GM23338 (cell line): ENCODE measurements at regions not wholly inside any gene's neighbourhood (a gene's known extent, or its start where the extent isn't known, plus 50 kb on each side); places are given as distances from the start of the nearest gene placed in this dataset.

Experiments
- ATAC-seq: fragments of 200-7000 bp; cut with Tn5 transposase; 3 replicates; pipeline ENCODE4 v1.9.1; 2020
- DNase-seq: peaks from one replicate; pipeline ENCODE4 v3.0.0-alpha.2; 2015; ENCODE audit warnings: low spot score
- H2AFZ ChIP-seq: fragments of 200-600 bp; sonication (generic); 2 replicates; pipeline ENCODE4 v1.8.0; 2016; ENCODE audit warnings: antibody characterized with exemption, mild to moderate bottlenecking, moderate library complexity
- H3F3A ChIP-seq: fragments of 200-600 bp; sonication (generic); replicated peaks from 2 replicates; pipeline ENCODE4 v1.8.0; 2017; ENCODE audit warnings: antibody characterized with exemption, mixed run types, low read depth
- H3K27ac ChIP-seq: fragments of 200-600 bp; sonication (generic); 2 replicates; pipeline ENCODE4 v1.6.1; 2016; ENCODE audit warnings: low read depth
- H3K27me3 ChIP-seq: fragments of 200-600 bp; sonication (generic); 2 replicates; pipeline ENCODE4 v1.8.0; 2016; ENCODE audit warnings: mild to moderate bottlenecking, mixed run types, moderate library complexity; ENCODE audit not compliant: insufficient read depth
- H3K36me3 ChIP-seq: fragments of 200-600 bp; sonication (generic); 2 replicates; pipeline ENCODE4 v1.8.0; 2016; ENCODE audit warnings: mild to moderate bottlenecking; ENCODE audit not compliant: insufficient read depth
- H3K4me1 ChIP-seq: fragments of 200-600 bp; sonication (generic); 2 replicates; pipeline ENCODE4 v1.8.0; 2016; ENCODE audit warnings: mild to moderate bottlenecking, moderate library complexity; ENCODE audit not compliant: insufficient read depth
- H3K4me2 ChIP-seq: fragments of 200-600 bp; sonication (generic); 2 replicates; pipeline ENCODE4 v1.7.1; 2017; ENCODE audit warnings: mixed run types
- H3K4me3 ChIP-seq: fragments of 200-600 bp; sonication (generic); 2 replicates; pipeline ENCODE4 v1.6.1; 2016; ENCODE audit warnings: mixed run types
- H3K79me2 ChIP-seq: fragments of 200-600 bp; sonication (generic); replicated peaks from 2 replicates; pipeline ENCODE4 v1.8.0; 2017; ENCODE audit warnings: mild to moderate bottlenecking; ENCODE audit not compliant: insufficient read depth
- H3K9me2 ChIP-seq: fragments of 200-600 bp; sonication (generic); 2 replicates; pipeline ENCODE4 v1.8.0; 2017; ENCODE audit not compliant: insufficient read depth
- H4K20me1 ChIP-seq: fragments of 200-600 bp; sonication (generic); replicated peaks from 2 replicates; pipeline ENCODE4 v1.8.0; 2017; ENCODE audit warnings: mild to moderate bottlenecking; ENCODE audit not compliant: insufficient read depth
- H3K27ac Mint-ChIP-seq: 2 replicates; pipeline ENCODE4 v1.8.0; 2020; ENCODE audit warnings: inconsistent platforms, mild to moderate bottlenecking, moderate library complexity, mixed read lengths
- H3K27me3 Mint-ChIP-seq: 3 replicates; pipeline ENCODE4 v1.8.0; 2022; ENCODE audit warnings: low read depth, mild to moderate bottlenecking, moderate library complexity, mixed read lengths, inconsistent platforms; ENCODE audit not compliant: insufficient read depth, poor library complexity
- H3K36me3 Mint-ChIP-seq: 3 replicates; pipeline ENCODE4 v1.8.0; 2021; ENCODE audit warnings: low read depth, mild to moderate bottlenecking, inconsistent platforms, moderate library complexity, mixed read lengths
- H3K4me1 Mint-ChIP-seq: 3 replicates; pipeline ENCODE4 v1.8.0; 2020; ENCODE audit warnings: mild to moderate bottlenecking, inconsistent platforms, mixed read lengths
- H3K4me3 Mint-ChIP-seq: 3 replicates; pipeline ENCODE4 v1.8.0; 2021; ENCODE audit warnings: moderate library complexity, mild to moderate bottlenecking, inconsistent platforms, mixed read lengths
- H3K9me3 Mint-ChIP-seq: 3 replicates; pipeline ENCODE4 v1.8.0; 2020; ENCODE audit warnings: moderate library complexity, mild to moderate bottlenecking, inconsistent platforms, mixed read lengths
- CREB1 ChIP-seq: fragments of 250-450 bp; sonication (Bioruptor Pico); IDR thresholded peaks from 2 replicates; pipeline ENCODE4 v1.5.0; 2020; ENCODE audit warnings: low read depth, mild to moderate bottlenecking, moderate library complexity
- EZH2 ChIP-seq: fragments of 200-600 bp; sonication (generic); IDR thresholded peaks from one replicate; pipeline ENCODE4 v1.8.0; 2017; ENCODE audit warnings: antibody characterized with exemption, mild to moderate bottlenecking, low read depth; ENCODE audit not compliant: unreplicated experiment
- EZH2phosphoT487 ChIP-seq: fragments of 200-600 bp; sonication (generic); IDR thresholded peaks from one replicate; pipeline ENCODE4 v1.8.1; 2018; ENCODE audit warnings: antibody characterized with exemption; ENCODE audit not compliant: unreplicated experiment
- JUNB ChIP-seq: IDR thresholded peaks from one replicate; pipeline ENCODE4 v1.6.1; 2016; ENCODE audit warnings: antibody characterized with exemption; ENCODE audit not compliant: unreplicated experiment
- NANOG ChIP-seq: IDR thresholded peaks from 2 replicates; pipeline ENCODE4 v1.6.1; 2016; ENCODE audit warnings: antibody characterized with exemption, borderline replicate concordance
- STAT1 ChIP-seq: IDR thresholded peaks from one replicate; pipeline ENCODE4 v1.6.1; 2016; ENCODE audit warnings: antibody characterized with exemption; ENCODE audit not compliant: unreplicated experiment
- TF ChIP-seq, protein P1 (sequence below): IDR thresholded peaks from one replicate; pipeline ENCODE4 v1.6.1; 2018; ENCODE audit warnings: antibody characterized with exemption; ENCODE audit not compliant: unreplicated experiment
- TF ChIP-seq, protein P2 (sequence below): IDR thresholded peaks from 2 replicates; pipeline ENCODE4 v1.6.1; 2016; ENCODE audit warnings: antibody characterized with exemption
- TF ChIP-seq, protein P3 (sequence below): fragments of 250-450 bp; sonication (Bioruptor Pico); IDR thresholded peaks from 2 replicates; pipeline ENCODE4 v1.5.0; 2020; ENCODE audit warnings: mild to moderate bottlenecking, moderate library complexity

DNA sequence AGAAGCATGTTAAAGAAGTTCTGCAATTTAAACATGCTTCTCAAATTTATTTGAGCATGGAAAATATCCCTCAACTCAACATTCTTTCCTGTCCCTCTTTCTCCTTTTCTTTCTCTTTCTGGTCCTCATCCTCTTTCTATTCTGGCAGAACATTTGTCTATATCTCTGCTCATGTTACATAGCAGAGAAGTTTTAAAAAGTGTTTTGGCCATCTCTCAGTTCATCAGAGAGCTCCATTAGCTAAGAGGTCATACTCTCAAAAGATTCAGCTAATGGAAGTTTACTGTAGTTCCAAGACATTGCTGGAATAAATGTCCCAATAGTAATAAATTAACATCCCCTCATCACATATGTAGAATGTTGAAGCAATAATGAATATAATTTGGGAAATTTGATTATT lies 53.5 kb downstream of the XCL2 start:
- no peaks in the 10 kb centered on the region for H3K27me3 ChIP-seq
- Mint-ChIP-seq H3K4me1 (no peaks in the 10 kb centered on the region), H3K27ac (no peak overlapping the region), H3K27me3 (peaks cover 1% of the 10 kb centered on the region), H3K4me3 (no peak overlapping the region), H3K36me3 (no peaks in the 10 kb centered on the region), H3K9me3 (peaks cover 5% of the 10 kb centered on the region; the same call in 2 of the 3 replicates)
- H3K27ac ChIP-seq: no peak overlapping the region
- no peaks in the 10 kb centered on the region for H3K79me2 ChIP-seq
- no peak overlapping the region for H2AFZ ChIP-seq
- TF ChIP-seq JUNB (no peak), STAT1 (no peak), EZH2 (no peak), NANOG (no peak), EZH2phosphoT487 (no peak)
- TF ChIP-seq, protein P1, sequence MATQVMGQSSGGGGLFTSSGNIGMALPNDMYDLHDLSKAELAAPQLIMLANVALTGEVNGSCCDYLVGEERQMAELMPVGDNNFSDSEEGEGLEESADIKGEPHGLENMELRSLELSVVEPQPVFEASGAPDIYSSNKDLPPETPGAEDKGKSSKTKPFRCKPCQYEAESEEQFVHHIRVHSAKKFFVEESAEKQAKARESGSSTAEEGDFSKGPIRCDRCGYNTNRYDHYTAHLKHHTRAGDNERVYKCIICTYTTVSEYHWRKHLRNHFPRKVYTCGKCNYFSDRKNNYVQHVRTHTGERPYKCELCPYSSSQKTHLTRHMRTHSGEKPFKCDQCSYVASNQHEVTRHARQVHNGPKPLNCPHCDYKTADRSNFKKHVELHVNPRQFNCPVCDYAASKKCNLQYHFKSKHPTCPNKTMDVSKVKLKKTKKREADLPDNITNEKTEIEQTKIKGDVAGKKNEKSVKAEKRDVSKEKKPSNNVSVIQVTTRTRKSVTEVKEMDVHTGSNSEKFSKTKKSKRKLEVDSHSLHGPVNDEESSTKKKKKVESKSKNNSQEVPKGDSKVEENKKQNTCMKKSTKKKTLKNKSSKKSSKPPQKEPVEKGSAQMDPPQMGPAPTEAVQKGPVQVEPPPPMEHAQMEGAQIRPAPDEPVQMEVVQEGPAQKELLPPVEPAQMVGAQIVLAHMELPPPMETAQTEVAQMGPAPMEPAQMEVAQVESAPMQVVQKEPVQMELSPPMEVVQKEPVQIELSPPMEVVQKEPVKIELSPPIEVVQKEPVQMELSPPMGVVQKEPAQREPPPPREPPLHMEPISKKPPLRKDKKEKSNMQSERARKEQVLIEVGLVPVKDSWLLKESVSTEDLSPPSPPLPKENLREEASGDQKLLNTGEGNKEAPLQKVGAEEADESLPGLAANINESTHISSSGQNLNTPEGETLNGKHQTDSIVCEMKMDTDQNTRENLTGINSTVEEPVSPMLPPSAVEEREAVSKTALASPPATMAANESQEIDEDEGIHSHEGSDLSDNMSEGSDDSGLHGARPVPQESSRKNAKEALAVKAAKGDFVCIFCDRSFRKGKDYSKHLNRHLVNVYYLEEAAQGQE: no peak
- TF ChIP-seq, protein P2, sequence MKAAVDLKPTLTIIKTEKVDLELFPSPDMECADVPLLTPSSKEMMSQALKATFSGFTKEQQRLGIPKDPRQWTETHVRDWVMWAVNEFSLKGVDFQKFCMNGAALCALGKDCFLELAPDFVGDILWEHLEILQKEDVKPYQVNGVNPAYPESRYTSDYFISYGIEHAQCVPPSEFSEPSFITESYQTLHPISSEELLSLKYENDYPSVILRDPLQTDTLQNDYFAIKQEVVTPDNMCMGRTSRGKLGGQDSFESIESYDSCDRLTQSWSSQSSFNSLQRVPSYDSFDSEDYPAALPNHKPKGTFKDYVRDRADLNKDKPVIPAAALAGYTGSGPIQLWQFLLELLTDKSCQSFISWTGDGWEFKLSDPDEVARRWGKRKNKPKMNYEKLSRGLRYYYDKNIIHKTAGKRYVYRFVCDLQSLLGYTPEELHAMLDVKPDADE: no peak
- no peaks in the 10 kb centered on the region for H3K4me1 ChIP-seq
- H3K9me2 ChIP-seq: no peaks in the 10 kb centered on the region
- no peaks in the 10 kb centered on the region for H4K20me1 ChIP-seq
- DNase-seq (no peak), ATAC-seq (no peak)
- H3K4me2 ChIP-seq: no peak overlapping the region
- no peak overlapping the region for H3K4me3 ChIP-seq
- H3F3A ChIP-seq: no peaks in the 10 kb centered on the region
- no peaks in the 10 kb centered on the region for H3K36me3 ChIP-seq

DNA sequence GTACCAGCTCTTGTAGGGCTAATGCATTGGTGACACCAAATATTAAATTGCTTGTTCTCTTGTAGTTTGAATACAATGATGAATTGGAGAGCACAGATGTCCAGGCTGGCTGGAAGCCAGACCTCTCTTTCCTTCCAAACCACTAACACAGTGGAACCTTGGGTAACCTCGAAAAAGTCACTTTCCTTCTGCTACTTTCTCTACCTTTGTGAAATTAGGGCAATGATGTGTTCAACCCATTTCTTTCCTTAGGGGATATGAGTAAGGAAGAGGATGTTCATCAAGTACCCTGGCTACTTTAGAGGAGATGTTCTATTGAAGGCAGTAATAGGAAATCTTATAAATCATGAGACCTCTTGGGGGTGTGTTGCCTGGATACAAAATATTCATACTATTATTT lies 55.7 kb downstream of the XCL2 start:
- Histone ChIP-seq H3K36me3 (no peaks in the 10 kb centered on the region), H3F3A (no peaks in the 10 kb centered on the region), H3K79me2 (no peaks in the 10 kb centered on the region), H3K4me2 (no peak overlapping the region), H3K4me1 (no peaks in the 10 kb centered on the region), H3K27me3 (no peaks in the 10 kb centered on the region), H2AFZ (no peak overlapping the region), H3K4me3 (no peak overlapping the region), H4K20me1 (no peaks in the 10 kb centered on the region), H3K27ac (no peak overlapping the region), H3K9me2 (no peaks in the 10 kb centered on the region)
- ATAC-seq (no peak), DNase-seq (no peak)
- H3K36me3 Mint-ChIP-seq: no peaks in the 10 kb centered on the region
- H3K9me3 Mint-ChIP-seq: peaks cover 5% of the 10 kb centered on the region; the same call in 2 of the 3 replicates
- no peaks in the 10 kb centered on the region for H3K4me1 Mint-ChIP-seq
- H3K4me3 Mint-ChIP-seq: no peak overlapping the region
- peaks cover 3% of the 10 kb centered on the region for H3K27me3 Mint-ChIP-seq
- H3K27ac Mint-ChIP-seq: no peak overlapping the region
- TF ChIP-seq, protein P3, sequence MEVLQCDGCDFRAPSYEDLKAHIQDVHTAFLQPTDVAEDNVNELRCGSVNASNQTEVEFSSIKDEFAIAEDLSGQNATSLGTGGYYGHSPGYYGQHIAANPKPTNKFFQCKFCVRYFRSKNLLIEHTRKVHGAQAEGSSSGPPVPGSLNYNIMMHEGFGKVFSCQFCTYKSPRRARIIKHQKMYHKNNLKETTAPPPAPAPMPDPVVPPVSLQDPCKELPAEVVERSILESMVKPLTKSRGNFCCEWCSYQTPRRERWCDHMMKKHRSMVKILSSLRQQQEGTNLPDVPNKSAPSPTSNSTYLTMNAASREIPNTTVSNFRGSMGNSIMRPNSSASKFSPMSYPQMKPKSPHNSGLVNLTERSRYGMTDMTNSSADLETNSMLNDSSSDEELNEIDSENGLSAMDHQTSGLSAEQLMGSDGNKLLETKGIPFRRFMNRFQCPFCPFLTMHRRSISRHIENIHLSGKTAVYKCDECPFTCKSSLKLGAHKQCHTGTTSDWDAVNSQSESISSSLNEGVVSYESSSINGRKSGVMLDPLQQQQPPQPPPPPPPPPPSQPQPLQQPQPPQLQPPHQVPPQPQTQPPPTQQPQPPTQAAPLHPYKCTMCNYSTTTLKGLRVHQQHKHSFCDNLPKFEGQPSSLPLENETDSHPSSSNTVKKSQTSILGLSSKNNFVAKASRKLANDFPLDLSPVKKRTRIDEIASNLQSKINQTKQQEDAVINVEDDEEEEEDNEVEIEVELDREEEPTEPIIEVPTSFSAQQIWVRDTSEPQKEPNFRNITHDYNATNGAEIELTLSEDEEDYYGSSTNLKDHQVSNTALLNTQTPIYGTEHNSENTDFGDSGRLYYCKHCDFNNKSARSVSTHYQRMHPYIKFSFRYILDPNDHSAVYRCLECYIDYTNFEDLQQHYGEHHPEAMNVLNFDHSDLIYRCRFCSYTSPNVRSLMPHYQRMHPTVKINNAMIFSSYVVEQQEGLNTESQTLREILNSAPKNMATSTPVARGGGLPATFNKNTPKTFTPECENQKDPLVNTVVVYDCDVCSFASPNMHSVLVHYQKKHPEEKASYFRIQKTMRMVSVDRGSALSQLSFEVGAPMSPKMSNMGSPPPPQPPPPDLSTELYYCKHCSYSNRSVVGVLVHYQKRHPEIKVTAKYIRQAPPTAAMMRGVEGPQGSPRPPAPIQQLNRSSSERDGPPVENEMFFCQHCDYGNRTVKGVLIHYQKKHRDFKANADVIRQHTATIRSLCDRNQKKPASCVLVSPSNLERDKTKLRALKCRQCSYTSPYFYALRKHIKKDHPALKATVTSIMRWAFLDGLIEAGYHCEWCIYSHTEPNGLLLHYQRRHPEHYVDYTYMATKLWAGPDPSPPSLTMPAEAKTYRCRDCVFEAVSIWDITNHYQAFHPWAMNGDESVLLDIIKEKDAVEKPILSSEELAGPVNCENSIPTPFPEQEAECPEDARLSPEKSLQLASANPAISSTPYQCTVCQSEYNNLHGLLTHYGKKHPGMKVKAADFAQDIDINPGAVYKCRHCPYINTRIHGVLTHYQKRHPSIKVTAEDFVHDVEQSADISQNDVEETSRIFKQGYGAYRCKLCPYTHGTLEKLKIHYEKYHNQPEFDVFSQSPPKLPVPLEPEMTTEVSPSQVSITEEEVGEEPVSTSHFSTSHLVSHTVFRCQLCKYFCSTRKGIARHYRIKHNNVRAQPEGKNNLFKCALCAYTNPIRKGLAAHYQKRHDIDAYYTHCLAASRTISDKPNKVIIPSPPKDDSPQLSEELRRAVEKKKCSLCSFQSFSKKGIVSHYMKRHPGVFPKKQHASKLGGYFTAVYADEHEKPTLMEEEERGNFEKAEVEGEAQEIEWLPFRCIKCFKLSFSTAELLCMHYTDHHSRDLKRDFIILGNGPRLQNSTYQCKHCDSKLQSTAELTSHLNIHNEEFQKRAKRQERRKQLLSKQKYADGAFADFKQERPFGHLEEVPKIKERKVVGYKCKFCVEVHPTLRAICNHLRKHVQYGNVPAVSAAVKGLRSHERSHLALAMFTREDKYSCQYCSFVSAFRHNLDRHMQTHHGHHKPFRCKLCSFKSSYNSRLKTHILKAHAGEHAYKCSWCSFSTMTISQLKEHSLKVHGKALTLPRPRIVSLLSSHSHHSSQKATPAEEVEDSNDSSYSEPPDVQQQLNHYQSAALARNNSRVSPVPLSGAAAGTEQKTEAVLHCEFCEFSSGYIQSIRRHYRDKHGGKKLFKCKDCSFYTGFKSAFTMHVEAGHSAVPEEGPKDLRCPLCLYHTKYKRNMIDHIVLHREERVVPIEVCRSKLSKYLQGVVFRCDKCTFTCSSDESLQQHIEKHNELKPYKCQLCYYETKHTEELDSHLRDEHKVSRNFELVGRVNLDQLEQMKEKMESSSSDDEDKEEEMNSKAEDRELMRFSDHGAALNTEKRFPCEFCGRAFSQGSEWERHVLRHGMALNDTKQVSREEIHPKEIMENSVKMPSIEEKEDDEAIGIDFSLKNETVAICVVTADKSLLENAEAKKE (CRISPR knock-in tag): no peak
- TF ChIP-seq EZH2 (no peak), CREB1 (CRISPR knock-in tag) (no peak)
